ENCODE measurements at regions not wholly inside any gene's neighbourhood (a gene's known extent, or its start where the extent isn't known, plus 50 kb on each side); places are given as distances from the start of the nearest gene placed in this dataset.
A peak's percentile ranks its signal among the peaks of the same experiment; 100 is the strongest.

GRCh38 chr12:75944097-75944904 is 87.3 kb downstream of the PHLDA1 start (continued):
- TF ChIP-seq, protein P1, sequence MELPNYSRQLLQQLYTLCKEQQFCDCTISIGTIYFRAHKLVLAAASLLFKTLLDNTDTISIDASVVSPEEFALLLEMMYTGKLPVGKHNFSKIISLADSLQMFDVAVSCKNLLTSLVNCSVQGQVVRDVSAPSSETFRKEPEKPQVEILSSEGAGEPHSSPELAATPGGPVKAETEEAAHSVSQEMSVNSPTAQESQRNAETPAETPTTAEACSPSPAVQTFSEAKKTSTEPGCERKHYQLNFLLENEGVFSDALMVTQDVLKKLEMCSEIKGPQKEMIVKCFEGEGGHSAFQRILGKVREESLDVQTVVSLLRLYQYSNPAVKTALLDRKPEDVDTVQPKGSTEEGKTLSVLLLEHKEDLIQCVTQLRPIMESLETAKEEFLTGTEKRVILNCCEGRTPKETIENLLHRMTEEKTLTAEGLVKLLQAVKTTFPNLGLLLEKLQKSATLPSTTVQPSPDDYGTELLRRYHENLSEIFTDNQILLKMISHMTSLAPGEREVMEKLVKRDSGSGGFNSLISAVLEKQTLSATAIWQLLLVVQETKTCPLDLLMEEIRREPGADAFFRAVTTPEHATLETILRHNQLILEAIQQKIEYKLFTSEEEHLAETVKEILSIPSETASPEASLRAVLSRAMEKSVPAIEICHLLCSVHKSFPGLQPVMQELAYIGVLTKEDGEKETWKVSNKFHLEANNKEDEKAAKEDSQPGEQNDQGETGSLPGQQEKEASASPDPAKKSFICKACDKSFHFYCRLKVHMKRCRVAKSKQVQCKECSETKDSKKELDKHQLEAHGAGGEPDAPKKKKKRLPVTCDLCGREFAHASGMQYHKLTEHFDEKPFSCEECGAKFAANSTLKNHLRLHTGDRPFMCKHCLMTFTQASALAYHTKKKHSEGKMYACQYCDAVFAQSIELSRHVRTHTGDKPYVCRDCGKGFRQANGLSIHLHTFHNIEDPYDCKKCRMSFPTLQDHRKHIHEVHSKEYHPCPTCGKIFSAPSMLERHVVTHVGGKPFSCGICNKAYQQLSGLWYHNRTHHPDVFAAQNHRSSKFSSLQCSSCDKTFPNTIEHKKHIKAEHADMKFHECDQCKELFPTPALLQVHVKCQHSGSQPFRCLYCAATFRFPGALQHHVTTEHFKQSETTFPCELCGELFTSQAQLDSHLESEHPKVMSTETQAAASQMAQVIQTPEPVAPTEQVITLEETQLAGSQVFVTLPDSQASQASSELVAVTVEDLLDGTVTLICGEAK (IDR thresholded peaks at IDR 0.05): no peak
- TF ChIP-seq, protein P1 (CRISPR knock-in tag; IDR thresholded peaks at IDR 0.05): no peak
- no peak for TF ChIP-seq POU5F1 (IDR thresholded peaks at IDR 0.05; ENCODE audit: borderline replicate concordance, low read depth, low read length, partially characterized antibody)
- TF ChIP-seq CEBPG (CRISPR knock-in tag; IDR thresholded peaks at IDR 0.05): no peak
- peak in 1 of 2 experiments; percentile 47; a peak in 2 of 4 replicates for TF ChIP-seq CEBPG (tag; conservative IDR thresholded peaks at IDR 0.05 in 1 of 2, IDR thresholded peaks at IDR 0.05 in 1 of 2)
- TF ChIP-seq, protein P2, sequence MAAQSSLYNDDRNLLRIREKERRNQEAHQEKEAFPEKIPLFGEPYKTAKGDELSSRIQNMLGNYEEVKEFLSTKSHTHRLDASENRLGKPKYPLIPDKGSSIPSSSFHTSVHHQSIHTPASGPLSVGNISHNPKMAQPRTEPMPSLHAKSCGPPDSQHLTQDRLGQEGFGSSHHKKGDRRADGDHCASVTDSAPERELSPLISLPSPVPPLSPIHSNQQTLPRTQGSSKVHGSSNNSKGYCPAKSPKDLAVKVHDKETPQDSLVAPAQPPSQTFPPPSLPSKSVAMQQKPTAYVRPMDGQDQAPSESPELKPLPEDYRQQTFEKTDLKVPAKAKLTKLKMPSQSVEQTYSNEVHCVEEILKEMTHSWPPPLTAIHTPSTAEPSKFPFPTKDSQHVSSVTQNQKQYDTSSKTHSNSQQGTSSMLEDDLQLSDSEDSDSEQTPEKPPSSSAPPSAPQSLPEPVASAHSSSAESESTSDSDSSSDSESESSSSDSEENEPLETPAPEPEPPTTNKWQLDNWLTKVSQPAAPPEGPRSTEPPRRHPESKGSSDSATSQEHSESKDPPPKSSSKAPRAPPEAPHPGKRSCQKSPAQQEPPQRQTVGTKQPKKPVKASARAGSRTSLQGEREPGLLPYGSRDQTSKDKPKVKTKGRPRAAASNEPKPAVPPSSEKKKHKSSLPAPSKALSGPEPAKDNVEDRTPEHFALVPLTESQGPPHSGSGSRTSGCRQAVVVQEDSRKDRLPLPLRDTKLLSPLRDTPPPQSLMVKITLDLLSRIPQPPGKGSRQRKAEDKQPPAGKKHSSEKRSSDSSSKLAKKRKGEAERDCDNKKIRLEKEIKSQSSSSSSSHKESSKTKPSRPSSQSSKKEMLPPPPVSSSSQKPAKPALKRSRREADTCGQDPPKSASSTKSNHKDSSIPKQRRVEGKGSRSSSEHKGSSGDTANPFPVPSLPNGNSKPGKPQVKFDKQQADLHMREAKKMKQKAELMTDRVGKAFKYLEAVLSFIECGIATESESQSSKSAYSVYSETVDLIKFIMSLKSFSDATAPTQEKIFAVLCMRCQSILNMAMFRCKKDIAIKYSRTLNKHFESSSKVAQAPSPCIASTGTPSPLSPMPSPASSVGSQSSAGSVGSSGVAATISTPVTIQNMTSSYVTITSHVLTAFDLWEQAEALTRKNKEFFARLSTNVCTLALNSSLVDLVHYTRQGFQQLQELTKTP (IDR thresholded peaks at IDR 0.05; ENCODE audit: low read depth in 1 of 2, partially characterized antibody in 2 of 2): peak; percentile 41 to 52
- TF ChIP-seq ETV1 (tag; conservative IDR thresholded peaks at IDR 0.05; ENCODE audit: low read depth): peak; percentile 84
- no peak for TF ChIP-seq POLR3A (IDR thresholded peaks at IDR 0.05; ENCODE audit: borderline replicate concordance, extremely low read depth, insufficient read depth, insufficient read length)
- no peak for TF ChIP-seq YY1 (IDR thresholded peaks at IDR 0.05; ENCODE audit: borderline replicate concordance in 1 of 3, control insufficient read depth in 1 of 3, extremely low read depth in 1 of 3, insufficient read depth in 3 of 3, insufficient read length in 1 of 3, insufficient replicate concordance in 2 of 3, low read depth in 1 of 3, low read length in 2 of 3)
- peak in 1 of 2 experiments; percentile 92; a peak in 3 of 4 replicates for TF ChIP-seq ETV6 (IDR thresholded peaks at IDR 0.05; ENCODE audit: borderline replicate concordance in 1 of 2, low read depth in 2 of 2, low read length in 1 of 2)
- TF ChIP-seq ETV6 (CRISPR knock-in tag; IDR thresholded peaks at IDR 0.05; ENCODE audit: borderline replicate concordance): no peak
- TF ChIP-seq ZNF583 (CRISPR knock-in tag; IDR thresholded peaks at IDR 0.05): no peak
